GM12878 (cell line): ENCODE measurements at regions not wholly inside any gene's neighbourhood (a gene's known extent, or its start where the extent isn't known, plus 50 kb on each side); places are given as distances from the start of the nearest gene placed in this dataset.

Experiments used
- ATAC-seq: fragments of 200-7000 bp; cut with Tn5 transposase; 3 replicates; pipeline ENCODE4 v1.9.1; 2020; ENCODE audit warnings: mild to moderate bottlenecking, moderate library complexity
- BruUV-seq: library from RNA; stranded (reverse); fragments of 400-500 nt; replicated peaks from 2 replicates; lab custom pipeline; 2021; lab: Mats Ljungman, UMichigan
- CTCF ChIA-PET: fragments of 300-600 bp; sonication (Branson Sonifier 250); formaldehyde crosslinking; extraction: SDS; loops from one replicate; lab custom pipeline; 2021; ENCODE audit warnings: inconsistent platforms; lab: Yijun Ruan, JAX
- POLR2A ChIA-PET: fragments of 350-600 bp; formaldehyde crosslinking; extraction: SDS; loops from one replicate; lab custom pipeline; 2021; ENCODE audit warnings: inconsistent platforms; lab: Charles Lee
- RAD21 ChIA-PET: fragments of 300-600 bp; sonication (Branson Sonifier 250); formaldehyde crosslinking; loops from one replicate; lab custom pipeline; 2023; ENCODE audit warnings: antibody characterized with exemption; ENCODE audit not compliant: unreplicated experiment; lab: Charles Lee
- SMC1A ChIA-PET: fragments of 300-600 bp; sonication (Branson Sonifier 250); formaldehyde crosslinking; loops from one replicate; lab custom pipeline; 2023; ENCODE audit not compliant: unreplicated experiment, uncharacterized antibody; lab: Charles Lee
- DNase-seq: peaks from one replicate; pipeline ENCODE4 v3.0.0-alpha.2; 2011; ENCODE audit warnings: low read depth, low spot score
- FAIRE-seq: peaks from 3 replicates; lab custom pipeline; 2011; peaks lifted over from hg19 to GRCh38; lab: Jason Lieb, UNC
- H2AFZ ChIP-seq: 2 replicates; pipeline ENCODE4 v1.6.0; 2011; ENCODE audit warnings: low read depth, low read length, control low read depth; ENCODE audit not compliant: control insufficient read depth
- H3K27ac ChIP-seq: 2 replicates; pipeline ENCODE4 v1.5.1; 2011; ENCODE audit warnings: control low read depth; ENCODE audit not compliant: control insufficient read depth, insufficient read depth
- H3K27me3 ChIP-seq, 2 experiments: replicated peaks in 1 of 2; 2 replicates each; pipeline versions ENCODE4 v1.6.0 to v1.6.1; 2011; ENCODE audit warnings: low read length in 1 of 2; ENCODE audit not compliant: control insufficient read depth in 2 of 2, insufficient read depth in 2 of 2
- H3K36me3 ChIP-seq, 2 experiments: 2 replicates each; pipeline ENCODE4 v1.5.1; 2011; ENCODE audit warnings: low read length in 1 of 2; ENCODE audit not compliant: control insufficient read depth in 2 of 2, insufficient read depth in 2 of 2
- H3K4me1 ChIP-seq: 2 replicates; pipeline ENCODE4 v1.6.1; 2011; ENCODE audit warnings: mild to moderate bottlenecking, low read length, moderate library complexity, mixed read lengths; ENCODE audit not compliant: control insufficient read depth, insufficient read depth
- H3K4me2 ChIP-seq: 2 replicates; pipeline ENCODE4 v1.6.0; 2011; ENCODE audit warnings: control low read depth; ENCODE audit not compliant: control insufficient read depth, insufficient read depth
- H3K4me3 ChIP-seq: fragments of 200-600 bp; sonication (generic); 2 replicates; pipeline ENCODE4 v1.5.1; 2016
- H3K79me2 ChIP-seq: 2 replicates; pipeline ENCODE4 v1.6.0; 2011; ENCODE audit warnings: low read length; ENCODE audit not compliant: control insufficient read depth, insufficient read depth
- H3K9ac ChIP-seq: 2 replicates; pipeline ENCODE4 v1.8.0; 2011; ENCODE audit warnings: low read length, control low read depth, mixed read lengths; ENCODE audit not compliant: control insufficient read depth, insufficient read depth
- H3K9me3 ChIP-seq: replicated peaks from 3 replicates; pipeline ENCODE4 v1.5.1; 2011; ENCODE audit warnings: mild to moderate bottlenecking, low read length; ENCODE audit not compliant: control insufficient read depth, insufficient read depth
- H4K20me1 ChIP-seq: 2 replicates; pipeline ENCODE4 v1.6.0; 2011; ENCODE audit not compliant: control insufficient read depth, insufficient read depth
- ATF7 ChIP-seq: fragments of 450-650 bp; IDR thresholded peaks from 2 replicates; pipeline ENCODE4 v1.6.1; 2016; ENCODE audit warnings: low read depth, mild to moderate bottlenecking
- BACH1 ChIP-seq: fragments of 450-650 bp; IDR thresholded peaks from 2 replicates; pipeline ENCODE4 v1.6.1; 2017; ENCODE audit warnings: mild to moderate bottlenecking, borderline replicate concordance
- CEBPB ChIP-seq, 2 experiments: fragments of 150-350 bp in 1 of 2; IDR thresholded peaks; 2 replicates each; pipeline ENCODE4 v1.6.1; 2012 to 2014; ENCODE audit warnings: low read depth in 2 of 2, low read length in 2 of 2, borderline replicate concordance in 1 of 2, inconsistent platforms in 1 of 2
- EED ChIP-seq: sonication (generic); IDR thresholded peaks from 2 replicates; pipeline ENCODE4 v1.6.1; 2016; ENCODE audit warnings: antibody characterized with exemption, low read depth
- EP300 ChIP-seq, 2 experiments: fragments of 150-350 bp in 1 of 2; IDR thresholded peaks; 2 replicates each; pipeline ENCODE4 v1.6.1; 2011 to 2012; ENCODE audit warnings: low read depth in 2 of 2, low read length in 2 of 2, borderline replicate concordance in 1 of 2, improper control_type of control experiment in 1 of 2, inconsistent platforms in 1 of 2; ENCODE audit not compliant: control insufficient read depth in 1 of 2
- EZH2 ChIP-seq: IDR thresholded peaks from 2 replicates; pipeline ENCODE4 v1.6.1; 2012; ENCODE audit warnings: low read depth, mild to moderate bottlenecking, control low read depth, inconsistent platforms, low read length, borderline replicate concordance; ENCODE audit not compliant: control insufficient read depth
- FOXK2 ChIP-seq: fragments of 450-650 bp; IDR thresholded peaks from 2 replicates; pipeline ENCODE4 v1.6.1; 2017; ENCODE audit warnings: mild to moderate bottlenecking, moderate library complexity
- HDAC2 ChIP-seq: fragments of 200-600 bp; sonication (generic); IDR thresholded peaks from 2 replicates; pipeline ENCODE4 v1.6.1; 2017
- LARP7 ChIP-seq: fragments of 450-650 bp; IDR thresholded peaks from 2 replicates; pipeline ENCODE4 v1.6.1; 2017; ENCODE audit warnings: mild to moderate bottlenecking
- MXI1 ChIP-seq: fragments of 150-350 bp; IDR thresholded peaks from 2 replicates; pipeline ENCODE4 v1.6.1; 2011; ENCODE audit warnings: low read depth, mild to moderate bottlenecking, inconsistent platforms, low read length, improper control_type of control experiment
- NFYA ChIP-seq: IDR thresholded peaks from 2 replicates; pipeline ENCODE4 v1.6.1; 2011; ENCODE audit warnings: low read depth, mild to moderate bottlenecking, low read length, improper control_type of control experiment, borderline replicate concordance
- NFYB ChIP-seq: IDR thresholded peaks from 2 replicates; pipeline ENCODE4 v1.6.1; 2011; ENCODE audit warnings: low read depth, mild to moderate bottlenecking, low read length, improper control_type of control experiment, moderate library complexity; ENCODE audit not compliant: insufficient read depth
- NRF1 ChIP-seq: conservative IDR thresholded peaks from 2 replicates; pipeline ENCODE4 v1.6.1; 2011; ENCODE audit warnings: mild to moderate bottlenecking, low read depth, low read length, improper control_type of control experiment
- RAD51 ChIP-seq: fragments of 450-650 bp; IDR thresholded peaks from 2 replicates; pipeline ENCODE4 v1.6.1; 2016; ENCODE audit warnings: moderate library complexity, mild to moderate bottlenecking, inconsistent platforms
- SIN3A ChIP-seq: IDR thresholded peaks from 2 replicates; pipeline ENCODE4 v1.6.1; 2012; ENCODE audit warnings: low read depth, low read length, improper control_type of control experiment
- SPI1 ChIP-seq: IDR thresholded peaks from 2 replicates; pipeline ENCODE4 v1.6.1; 2011; ENCODE audit warnings: low read depth, mild to moderate bottlenecking, low read length, moderate library complexity, borderline replicate concordance; ENCODE audit not compliant: insufficient read depth
- TAF1 ChIP-seq: IDR thresholded peaks from 2 replicates; pipeline ENCODE4 v1.6.1; 2011; ENCODE audit warnings: mild to moderate bottlenecking, low read depth, low read length, borderline replicate concordance
- ZNF274 ChIP-seq: IDR thresholded peaks from one replicate; pipeline ENCODE4 v1.8.0; 2011; ENCODE audit not compliant: insufficient read length, insufficient read depth
- ZNF384 ChIP-seq: IDR thresholded peaks from 2 replicates; pipeline ENCODE4 v1.6.1; 2012; ENCODE audit warnings: low read depth, mild to moderate bottlenecking, low read length, improper control_type of control experiment, borderline replicate concordance
- ZNF622 ChIP-seq: fragments of 450-650 bp; IDR thresholded peaks from 2 replicates; pipeline ENCODE4 v1.6.1; 2017; ENCODE audit warnings: mild to moderate bottlenecking, inconsistent platforms
- WGBS: methylation state at CpG from one replicate; pipeline ENCODE4 v1.1.6; 2016; ENCODE audit warnings: low lambda C conversion rate; ENCODE audit not compliant: insufficient replicate concordance, insufficient coverage; ENCODE audit errors: missing lambda C conversion rate; 5-methylcytosine and 5-hydroxymethylcytosine counted together
- in situ Hi-C: fragments of 300-500 bp; cut with MboI; formaldehyde crosslinking; loops from 9 replicates; pipeline ENCODE4 v1.14.3; 2018; ENCODE audit warnings: mixed read lengths
- intact Hi-C: fragments of 100-400 bp; cut with micrococcal nuclease; formaldehyde crosslinking; loops from one replicate; pipeline ENCODE4 v1.14.2; 2022; ENCODE audit not compliant: unreplicated experiment

GRCh38 chr7:81519886-81520285, 250.0 kb downstream of the HGF start:
- no peaks in the 10 kb centered on the region for H3K27me3 ChIP-seq
- no peak overlapping the region for H3K27ac ChIP-seq
- no peaks in the 10 kb centered on the region for H3K9me3 ChIP-seq
- no peaks in the 10 kb centered on the region for H3K36me3 ChIP-seq
- in situ Hi-C loops (loop anchor here (25.0 kb wide), 1 partner anchor 192 kb away; no protein-coding TSS in a partner anchor), intact Hi-C loops (no loop called here)
- ATAC-seq: no peak
- POLR2A ChIA-PET: no interaction called here
- no peaks in the 10 kb centered on the region for H3K4me1 ChIP-seq
- H3K79me2 ChIP-seq: no peaks in the 10 kb centered on the region
- WGBS: 0% methylated on average over 1 of the region's 1 CpG
- CTCF ChIA-PET: interaction anchor here (1.9 kb wide), 1 partner anchor 21 kb away, joined by 9 read pairs; no protein-coding TSS in a partner anchor
- RAD21 ChIA-PET: interaction anchor here (0.8 to 1.5 kb wide), 2 partner anchors 14 to 20 kb away, joined by 3 to 6 read pairs; no protein-coding TSS in a partner anchor
- no peak for FAIRE-seq
- H3K4me3 ChIP-seq: no peak overlapping the region
- TF ChIP-seq MXI1 (no peak), ZNF274 (no peak), NFYA (no peak), FOXK2 (no peak), NFYB (no peak), ZNF622 (no peak)
- SMC1A ChIA-PET: interaction anchor here (0.6 to 1.4 kb wide), 3 partner anchors 39 to 271 kb away, joined by 3 to 4 read pairs (median 3); no protein-coding TSS in a partner anchor
- BruUV-seq: no TSS peak
- H3K9ac ChIP-seq: no peak overlapping the region
- no peak for DNase-seq
- H4K20me1 ChIP-seq: no peaks in the 10 kb centered on the region
- no peak overlapping the region for H2AFZ ChIP-seq
- no peak overlapping the region for H3K4me2 ChIP-seq

GRCh38 chr7:81516898-81517297, 252.9 kb downstream of the HGF start:
- no peak for ATAC-seq
- Histone ChIP-seq H3K9me3 (no peaks in the 10 kb centered on the region), H3K27me3 (no peaks in the 10 kb centered on the region), H3K4me3 (no peak overlapping the region), H3K27ac (no peak overlapping the region), H3K4me1 (no peaks in the 10 kb centered on the region), H3K36me3 (no peaks in the 10 kb centered on the region), H4K20me1 (no peaks in the 10 kb centered on the region), H2AFZ (no peak overlapping the region), H3K9ac (no peak overlapping the region), H3K4me2 (no peak overlapping the region), H3K79me2 (no peaks in the 10 kb centered on the region)
- SMC1A ChIA-PET: interaction anchor here (1.0 to 1.4 kb wide), 2 partner anchors 9 kb away, joined by 3 to 4 read pairs; no protein-coding TSS in a partner anchor
- no peak for FAIRE-seq
- BruUV-seq: no TSS peak
- CTCF ChIA-PET: interaction anchor here (0.6 to 1.0 kb wide), 4 partner anchors 18 to 1224 kb away, joined by 3 to 4 read pairs (median 3); no protein-coding TSS in a partner anchor
- DNase-seq: no peak
- in situ Hi-C loops: loop anchor here (25.0 kb wide), 1 partner anchor 195 kb away; no protein-coding TSS in a partner anchor
- RAD21 ChIA-PET: interaction anchor here (0.6 kb wide), 1 partner anchor 16 kb away, joined by 3 read pairs; no protein-coding TSS in a partner anchor
- intact Hi-C loops: no loop called here
- TF ChIP-seq ATF7 (no peak), TAF1 (no peak), HDAC2 (no peak), LARP7 (no peak), BACH1 (no peak), SPI1 (no peak), EZH2 (no peak), ZNF384 (no peak), NFYB (no peak), RAD51 (no peak), NRF1 (no peak), EP300 (IDR thresholded peaks at IDR 0.05; ENCODE audit: borderline replicate concordance in 1 of 2, control insufficient read depth in 1 of 2, low read depth in 2 of 2, low read length in 2 of 2) (no peak), CEBPB (IDR thresholded peaks at IDR 0.05; ENCODE audit: borderline replicate concordance in 1 of 2, low read depth in 2 of 2, low read length in 2 of 2) (no peak), EED (no peak), SIN3A (no peak)
- POLR2A ChIA-PET: no interaction called here
